ENCODE measurements at regions not wholly inside any gene's neighbourhood (a gene's known extent, or its start where the extent isn't known, plus 50 kb on each side); places are given as distances from the start of the nearest gene placed in this dataset.

GRCh38 chr4:123043013-123043412 lies 120.6 kb upstream of the NUDT6 start:
- H3K27me3 ChIP-seq (ENCODE audit: control insufficient read depth in 1 of 2, insufficient read depth in 2 of 2, low read length in 2 of 2), result no peaks in the 10 kb centered on the region
- no peak overlapping the region for H3K4me3 ChIP-seq (ENCODE audit: low read depth in 1 of 2, low read length in 2 of 2)
- no peak overlapping the region for H3K27ac ChIP-seq (ENCODE audit: low read depth in 2 of 2, low read length in 1 of 2)

GRCh38 chr4:123043793-123044425 lies 121.5 kb upstream of the NUDT6 start:
- no peak overlapping the region for H3K27ac ChIP-seq (ENCODE audit: low read depth in 2 of 2, low read length in 1 of 2)
- H3K4me1 ChIP-seq (ENCODE audit: control insufficient read depth in 2 of 2, insufficient read depth in 2 of 2, low read length in 1 of 2), result no peaks in the 10 kb centered on the region
- H3K36me3 ChIP-seq (ENCODE audit: control insufficient read depth in 2 of 2, insufficient read depth in 2 of 2, low read length in 1 of 2), result no peaks in the 10 kb centered on the region
- H3K27me3 ChIP-seq (ENCODE audit: control insufficient read depth in 1 of 2, insufficient read depth in 2 of 2, low read length in 2 of 2), result no peaks in the 10 kb centered on the region
- no peak overlapping the region for H3K4me3 ChIP-seq (ENCODE audit: low read depth in 1 of 2, low read length in 2 of 2)
- no peaks in the 10 kb centered on the region for H3K9me3 ChIP-seq (ENCODE audit: control insufficient read depth in 2 of 2, insufficient read depth in 1 of 2, low read depth in 1 of 2, low read length in 1 of 2)
- WGBS, 2 donors, result 31 to 39% methylated on average over 2 of the region's 2 CpGs

More at GRCh38 chr4:123043013-123043412, 120.6 kb upstream of the NUDT6 start:
- no peaks in the 10 kb centered on the region for H3K9me3 ChIP-seq (ENCODE audit: control insufficient read depth in 2 of 2, insufficient read depth in 1 of 2, low read depth in 1 of 2, low read length in 1 of 2)
- H3K4me1 ChIP-seq (ENCODE audit: control insufficient read depth in 2 of 2, insufficient read depth in 2 of 2, low read length in 1 of 2), result no peaks in the 10 kb centered on the region
- no peaks in the 10 kb centered on the region for H3K36me3 ChIP-seq (ENCODE audit: control insufficient read depth in 2 of 2, insufficient read depth in 2 of 2, low read length in 1 of 2)

- no peak overlapping the region for H3K4me3 ChIP-seq (ENCODE audit: low read depth in 1 of 2, low read length in 2 of 2)
- WGBS, 2 donors, result 85 to 89% methylated on average over 3 of the region's 3 CpGs
- H3K36me3 ChIP-seq (ENCODE audit: control insufficient read depth in 2 of 2, insufficient read depth in 2 of 2, low read length in 1 of 2), result no peaks in the 10 kb centered on the region
- H3K27me3 ChIP-seq (ENCODE audit: control insufficient read depth in 1 of 2, insufficient read depth in 2 of 2, low read length in 2 of 2), result no peaks in the 10 kb centered on the region
- no peaks in the 10 kb centered on the region for H3K9me3 ChIP-seq (ENCODE audit: control insufficient read depth in 2 of 2, insufficient read depth in 1 of 2, low read depth in 1 of 2, low read length in 1 of 2)
- H3K4me1 ChIP-seq (ENCODE audit: control insufficient read depth in 2 of 2, insufficient read depth in 2 of 2, low read length in 1 of 2), result no peaks in the 10 kb centered on the region
- no peak overlapping the region for H3K27ac ChIP-seq (ENCODE audit: low read depth in 2 of 2, low read length in 1 of 2)
Measured at GRCh38 chr4:123046096-123046495, 123.7 kb upstream of the NUDT6 start.

- no peaks in the 10 kb centered on the region for H3K27me3 ChIP-seq (ENCODE audit: control insufficient read depth in 1 of 2, insufficient read depth in 2 of 2, low read length in 2 of 2)
Measured at GRCh38 chr4:123050018-123050417, 127.6 kb upstream of the NUDT6 start.

GRCh38 chr4:123052007-123052406 lies 129.6 kb upstream of the NUDT6 start:
- Histone ChIP-seq H3K4me1 (ENCODE audit: control insufficient read depth in 2 of 2, insufficient read depth in 2 of 2, low read length in 1 of 2) (no peaks in the 10 kb centered on the region), H3K27me3 (ENCODE audit: control insufficient read depth in 1 of 2, insufficient read depth in 2 of 2, low read length in 2 of 2) (no peaks in the 10 kb centered on the region), H3K27ac (ENCODE audit: low read depth in 2 of 2, low read length in 1 of 2) (no peak overlapping the region), H3K36me3 (ENCODE audit: control insufficient read depth in 2 of 2, insufficient read depth in 2 of 2, low read length in 1 of 2) (no peaks in the 10 kb centered on the region), H3K9me3 (ENCODE audit: control insufficient read depth in 2 of 2, insufficient read depth in 1 of 2, low read depth in 1 of 2, low read length in 1 of 2) (no peaks in the 10 kb centered on the region), H3K4me3 (ENCODE audit: low read depth in 1 of 2, low read length in 2 of 2) (no peak overlapping the region)
- WGBS, 2 donors, result 94 to 97% methylated on average over 3 of the region's 3 CpGs

More at GRCh38 chr4:123050018-123050417, 127.6 kb upstream of the NUDT6 start:
- H3K27ac ChIP-seq (ENCODE audit: low read depth in 2 of 2, low read length in 1 of 2), result no peak overlapping the region
- no peaks in the 10 kb centered on the region for H3K4me1 ChIP-seq (ENCODE audit: control insufficient read depth in 2 of 2, insufficient read depth in 2 of 2, low read length in 1 of 2)
- H3K9me3 ChIP-seq (ENCODE audit: control insufficient read depth in 2 of 2, insufficient read depth in 1 of 2, low read depth in 1 of 2, low read length in 1 of 2), result no peaks in the 10 kb centered on the region
- no peak overlapping the region for H3K4me3 ChIP-seq (ENCODE audit: low read depth in 1 of 2, low read length in 2 of 2)
- no peaks in the 10 kb centered on the region for H3K36me3 ChIP-seq (ENCODE audit: control insufficient read depth in 2 of 2, insufficient read depth in 2 of 2, low read length in 1 of 2)
- 92 to 96% methylated on average over 2 of the region's 2 CpGs for WGBS, 2 donors

- no peaks in the 10 kb centered on the region for H3K36me3 ChIP-seq (ENCODE audit: control insufficient read depth in 2 of 2, insufficient read depth in 2 of 2, low read length in 1 of 2)
- H3K4me3 ChIP-seq (ENCODE audit: low read depth in 1 of 2, low read length in 2 of 2), result no peak overlapping the region
- H3K9me3 ChIP-seq (ENCODE audit: control insufficient read depth in 2 of 2, insufficient read depth in 1 of 2, low read depth in 1 of 2, low read length in 1 of 2), result peaks cover 0 to 2% of the 10 kb centered on the region in 2 donors
- no peak overlapping the region for H3K27ac ChIP-seq (ENCODE audit: low read depth in 2 of 2, low read length in 1 of 2)
- H3K4me1 ChIP-seq (ENCODE audit: control insufficient read depth in 2 of 2, insufficient read depth in 2 of 2, low read length in 1 of 2), result peaks cover 0 to 3% of the 10 kb centered on the region in 2 donors
- no peaks in the 10 kb centered on the region for H3K27me3 ChIP-seq (ENCODE audit: control insufficient read depth in 1 of 2, insufficient read depth in 2 of 2, low read length in 2 of 2)
Measured at GRCh38 chr4:123055943-123056342, 133.5 kb upstream of the NUDT6 start.

- WGBS, 2 donors, result 97% methylated on average over 6 of the region's 6 CpGs
- H3K27me3 ChIP-seq (ENCODE audit: control insufficient read depth in 1 of 2, insufficient read depth in 2 of 2, low read length in 2 of 2), result no peaks in the 10 kb centered on the region
Measured at GRCh38 chr4:123060039-123060770, 137.8 kb upstream of the NUDT6 start.

GRCh38 chr4:123064390-123064789 lies 142.0 kb upstream of the NUDT6 start:
- Histone ChIP-seq H3K4me1 (ENCODE audit: control insufficient read depth in 2 of 2, insufficient read depth in 2 of 2, low read length in 1 of 2) (peaks cover 0 to 3% of the 10 kb centered on the region in 2 donors), H3K27ac (ENCODE audit: low read depth in 2 of 2, low read length in 1 of 2) (no peak overlapping the region)

More at GRCh38 chr4:123060039-123060770, 137.8 kb upstream of the NUDT6 start:
- peaks cover 0 to 3% of the 10 kb centered on the region in 2 donors for H3K4me1 ChIP-seq (ENCODE audit: control insufficient read depth in 2 of 2, insufficient read depth in 2 of 2, low read length in 1 of 2)
- peaks cover 0 to 2% of the 10 kb centered on the region in 2 donors for H3K9me3 ChIP-seq (ENCODE audit: control insufficient read depth in 2 of 2, insufficient read depth in 1 of 2, low read depth in 1 of 2, low read length in 1 of 2)
- H3K27ac ChIP-seq (ENCODE audit: low read depth in 2 of 2, low read length in 1 of 2), result no peak overlapping the region
- H3K36me3 ChIP-seq (ENCODE audit: control insufficient read depth in 2 of 2, insufficient read depth in 2 of 2, low read length in 1 of 2), result no peaks in the 10 kb centered on the region
- no peak overlapping the region for H3K4me3 ChIP-seq (ENCODE audit: low read depth in 1 of 2, low read length in 2 of 2)

GRCh38 chr4:123068081-123068480 lies 145.7 kb upstream of the NUDT6 start:
- WGBS, 2 donors, result 37 to 61% methylated on average over 1 of the region's 1 CpG
- Histone ChIP-seq H3K4me3 (ENCODE audit: low read depth in 1 of 2, low read length in 2 of 2) (no peak overlapping the region), H3K36me3 (ENCODE audit: control insufficient read depth in 2 of 2, insufficient read depth in 2 of 2, low read length in 1 of 2) (no peaks in the 10 kb centered on the region), H3K27ac (ENCODE audit: low read depth in 2 of 2, low read length in 1 of 2) (no peak overlapping the region), H3K9me3 (ENCODE audit: control insufficient read depth in 2 of 2, insufficient read depth in 1 of 2, low read depth in 1 of 2, low read length in 1 of 2) (no peaks in the 10 kb centered on the region), H3K4me1 (ENCODE audit: control insufficient read depth in 2 of 2, insufficient read depth in 2 of 2, low read length in 1 of 2) (no peaks in the 10 kb centered on the region), H3K27me3 (ENCODE audit: control insufficient read depth in 1 of 2, insufficient read depth in 2 of 2, low read length in 2 of 2) (no peaks in the 10 kb centered on the region)

More at GRCh38 chr4:123064390-123064789, 142.0 kb upstream of the NUDT6 start:
- no peaks in the 10 kb centered on the region for H3K27me3 ChIP-seq (ENCODE audit: control insufficient read depth in 1 of 2, insufficient read depth in 2 of 2, low read length in 2 of 2)
- no peak overlapping the region for H3K4me3 ChIP-seq (ENCODE audit: low read depth in 1 of 2, low read length in 2 of 2)
- no peaks in the 10 kb centered on the region for H3K36me3 ChIP-seq (ENCODE audit: control insufficient read depth in 2 of 2, insufficient read depth in 2 of 2, low read length in 1 of 2)
- peaks cover 0 to 2% of the 10 kb centered on the region in 2 donors for H3K9me3 ChIP-seq (ENCODE audit: control insufficient read depth in 2 of 2, insufficient read depth in 1 of 2, low read depth in 1 of 2, low read length in 1 of 2)
- 52 to 65% methylated on average over 1 of the region's 1 CpG for WGBS, 2 donors

- H3K27me3 ChIP-seq (ENCODE audit: control insufficient read depth in 1 of 2, insufficient read depth in 2 of 2, low read length in 2 of 2), result no peaks in the 10 kb centered on the region
- no peaks in the 10 kb centered on the region for H3K36me3 ChIP-seq (ENCODE audit: control insufficient read depth in 2 of 2, insufficient read depth in 2 of 2, low read length in 1 of 2)
- 62 to 75% methylated on average over 1 of the region's 1 CpG for WGBS, 2 donors
- H3K4me3 ChIP-seq (ENCODE audit: low read depth in 1 of 2, low read length in 2 of 2), result no peak overlapping the region
- no peak overlapping the region for H3K27ac ChIP-seq (ENCODE audit: low read depth in 2 of 2, low read length in 1 of 2)
- no peaks in the 10 kb centered on the region for H3K9me3 ChIP-seq (ENCODE audit: control insufficient read depth in 2 of 2, insufficient read depth in 1 of 2, low read depth in 1 of 2, low read length in 1 of 2)
- H3K4me1 ChIP-seq (ENCODE audit: control insufficient read depth in 2 of 2, insufficient read depth in 2 of 2, low read length in 1 of 2), result no peaks in the 10 kb centered on the region
Measured at GRCh38 chr4:123072060-123072459, 149.7 kb upstream of the NUDT6 start.
